ENCODE measurements at regions not wholly inside any gene's neighbourhood (a gene's known extent, or its start where the extent isn't known, plus 50 kb on each side); places are given as distances from the start of the nearest gene placed in this dataset.

DNA sequence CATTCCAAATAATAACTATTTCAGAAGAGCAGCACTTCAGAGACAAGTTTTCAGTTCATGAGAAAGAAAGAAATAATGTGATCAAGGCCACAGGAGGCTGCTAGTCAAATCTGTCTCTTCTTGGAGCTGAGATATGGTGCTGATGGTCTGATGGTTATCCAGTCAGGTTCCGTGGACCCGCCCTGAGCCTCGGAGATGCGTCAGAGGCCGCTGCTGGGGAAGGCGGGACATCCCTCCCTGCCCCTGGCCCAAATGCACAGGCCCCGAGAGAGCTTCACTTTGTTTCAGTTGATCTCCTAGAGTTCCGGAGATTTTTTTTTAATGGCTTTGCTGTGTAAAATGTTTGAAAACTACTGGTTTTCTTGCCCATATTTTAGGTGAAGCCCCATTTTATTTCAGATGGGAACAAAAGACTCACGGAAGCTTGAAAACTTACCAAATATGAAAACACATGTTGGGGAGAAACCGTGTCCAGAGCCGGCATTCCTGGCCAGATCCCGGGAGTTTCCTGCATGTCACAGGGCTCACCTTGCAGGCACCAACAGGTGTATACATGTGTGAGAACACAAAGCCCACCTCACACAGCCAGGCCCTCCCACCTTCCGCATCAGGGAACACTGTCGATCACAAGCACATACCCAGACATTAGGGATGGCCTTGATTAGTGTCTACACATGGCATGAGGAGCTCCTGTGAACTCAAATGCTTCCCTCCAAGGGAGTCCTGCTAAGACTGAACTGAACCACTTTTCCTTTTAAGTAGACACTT lies 499.0 kb downstream of the TCERG1L start:
- Histone ChIP-seq H2BK5ac (ENCODE audit: low read depth, low read length, poor library complexity, severe bottlenecking) (no peak overlapping the region), H3K27ac (ENCODE audit: insufficient read depth, low read length) (no peak overlapping the region), H3K4me3 (ENCODE audit: insufficient read depth, low read depth, low read length) (no peak overlapping the region), H2AK9ac (replicated peaks; ENCODE audit: low read depth, low read length, poor library complexity) (no peak overlapping the region), H4K8ac (ENCODE audit: low read depth in 2 of 2, low read length in 2 of 2) (no peak overlapping the region), H2AK5ac (ENCODE audit: low read depth, low read length) (no peak overlapping the region), H3K9me1 (ENCODE audit: insufficient read depth, low read length) (no peaks in the 10 kb centered on the region), H3K9ac (ENCODE audit: low read depth, low read length) (no peak overlapping the region), H4K91ac (ENCODE audit: insufficient read depth, low read depth, low read length) (no peak overlapping the region), H4K20me1 (ENCODE audit: insufficient read depth, low read length) (no peaks in the 10 kb centered on the region), H3K4me2 (ENCODE audit: low read depth, low read length) (no peak overlapping the region), H3K14ac (replicated peaks; ENCODE audit: low read depth, low read length) (no peak overlapping the region), H3K56ac (ENCODE audit: extremely low read depth, insufficient read depth, low read length) (no peak overlapping the region), H3K18ac (ENCODE audit: low read depth, low read length) (no peak overlapping the region), H3K9me3 (ENCODE audit: control insufficient read depth, insufficient read depth, low read length) (peaks cover 55% of the 10 kb centered on the region), H3K27me3 (ENCODE audit: control insufficient read depth, insufficient read depth, low read length) (no peaks in the 10 kb centered on the region), H3K79me1 (ENCODE audit: low read depth in 1 of 2, low read length in 2 of 2) (no peaks in the 10 kb centered on the region), H4K5ac (ENCODE audit: low read depth, low read length) (no peak overlapping the region), H2BK120ac (ENCODE audit: low read depth, low read length) (no peak overlapping the region), H2AFZ (replicated peaks; ENCODE audit: low read length, poor library complexity) (no peak overlapping the region), H3K23ac (ENCODE audit: low read depth, low read length) (no peak overlapping the region), H3K36me3 (ENCODE audit: control insufficient read depth, insufficient read depth, low read length) (no peaks in the 10 kb centered on the region), H3K4me1 (ENCODE audit: control insufficient read depth, insufficient read depth, low read length) (no peaks in the 10 kb centered on the region), H2BK20ac (ENCODE audit: low read depth, low read length) (no peak overlapping the region), H2BK15ac (ENCODE audit: low read depth, low read length) (no peak overlapping the region), H3K4ac (ENCODE audit: low read depth, low read length) (no peak overlapping the region)
- ATAC-seq (ENCODE audit: low read depth) (no peak), DNase-seq (no peak)
- dilution Hi-C loops (cut with HindIII; ENCODE audit: low sequenced_read_pairs, unreplicated experiment) (no loop called here), in situ Hi-C loops (cut with MboI; ENCODE audit: low sequenced_read_pairs) (no loop called here), intact Hi-C loops (cut with micrococcal nuclease) (no loop called here)
- no TSS peak for BruUV-seq (replicated peaks)
- ChIA-PET CTCF (no interaction called here), POLR2A (ENCODE audit: unreplicated experiment) (no interaction called here)
- no peak for TF ChIP-seq MAZ (IDR thresholded peaks at IDR 0.05; ENCODE audit: borderline replicate concordance, low read depth, low read length)
- TF ChIP-seq, protein P1, sequence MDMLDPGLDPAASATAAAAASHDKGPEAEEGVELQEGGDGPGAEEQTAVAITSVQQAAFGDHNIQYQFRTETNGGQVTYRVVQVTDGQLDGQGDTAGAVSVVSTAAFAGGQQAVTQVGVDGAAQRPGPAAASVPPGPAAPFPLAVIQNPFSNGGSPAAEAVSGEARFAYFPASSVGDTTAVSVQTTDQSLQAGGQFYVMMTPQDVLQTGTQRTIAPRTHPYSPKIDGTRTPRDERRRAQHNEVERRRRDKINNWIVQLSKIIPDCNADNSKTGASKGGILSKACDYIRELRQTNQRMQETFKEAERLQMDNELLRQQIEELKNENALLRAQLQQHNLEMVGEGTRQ (IDR thresholded peaks at IDR 0.05; ENCODE audit: low read depth, low read length): no peak
- WGBS, 2 experiments (ENCODE audit: extremely low coverage in 2 of 2, insufficient read length in 1 of 2): no CpG with 5 or more reads among the region's 14 CpGs
